Right ventricle myocardium superior (tissue), 1 donor: ENCODE measurements at regions not wholly inside any gene's neighbourhood (a gene's known extent, or its start where the extent isn't known, plus 50 kb on each side); places are given as distances from the start of the nearest gene placed in this dataset.

Experiments
- ATAC-seq: fragments of 200-7000 bp; cut with Tn5 transposase; one replicate; pipeline ENCODE4 v1.9.1; 2020; ENCODE audit warnings: mild to moderate bottlenecking; ENCODE audit not compliant: poor library complexity
- DNase-seq: peaks from one replicate; pipeline ENCODE4 v3.0.0-alpha.2; 2020
- intact Hi-C: fragments of 100-400 bp; cut with DNase I; formaldehyde crosslinking; loops from one replicate; pipeline ENCODE4 v1.11.2; 2022
- donor health status: DM: no; HTN: yes; CAD: no; lungs with severe emphysema.

GRCh38 chr3:30069056-30069455 is 537.3 kb upstream of the TGFBR2 start:
- DNase-seq (no peak), ATAC-seq (no peak)
- intact Hi-C loops: no loop called here

- DNase-seq (no peak), ATAC-seq (no peak)
- intact Hi-C loops: no loop called here
Observed at GRCh38 chr3:30073040-30073439, 533.4 kb upstream of the TGFBR2 start.

GRCh38 chr3:30073622-30074021 is 532.8 kb upstream of the TGFBR2 start:
- intact Hi-C loops: no loop called here
- no peak for ATAC-seq
- no peak for DNase-seq

- ATAC-seq (no peak), DNase-seq (no peak)
- intact Hi-C loops: no loop called here
Observed at GRCh38 chr3:30075514-30075913, 530.9 kb upstream of the TGFBR2 start.

GRCh38 chr3:30076899-30077298 is 529.5 kb upstream of the TGFBR2 start:
- ATAC-seq (no peak), DNase-seq (no peak)
- intact Hi-C loops: no loop called here

- intact Hi-C loops: no loop called here
- ATAC-seq (no peak), DNase-seq (no peak)
Observed at GRCh38 chr3:30077746-30078145, 528.7 kb upstream of the TGFBR2 start.

- no peak for ATAC-seq
Observed at GRCh38 chr3:30078736-30079135, 527.7 kb upstream of the TGFBR2 start.

GRCh38 chr3:30081904-30082303 is 524.5 kb upstream of the TGFBR2 start:
- intact Hi-C loops: no loop called here
- no peak for DNase-seq
- ATAC-seq: no peak

More at GRCh38 chr3:30078736-30079135, 527.7 kb upstream of the TGFBR2 start:
- DNase-seq: no peak
- intact Hi-C loops: no loop called here

- intact Hi-C loops: no loop called here
- ATAC-seq: no peak
- DNase-seq: no peak
Observed at GRCh38 chr3:30082652-30083051, 523.7 kb upstream of the TGFBR2 start.

GRCh38 chr3:30083315-30083714 is 523.1 kb upstream of the TGFBR2 start:
- ATAC-seq (no peak), DNase-seq (no peak)
- intact Hi-C loops: no loop called here

GRCh38 chr3:30084316-30084715 is 522.1 kb upstream of the TGFBR2 start:
- intact Hi-C loops: no loop called here
- ATAC-seq (no peak), DNase-seq (no peak)

- no peak for ATAC-seq
Observed at GRCh38 chr3:30084971-30085403, 521.4 kb upstream of the TGFBR2 start.

GRCh38 chr3:30085486-30085885 is 520.9 kb upstream of the TGFBR2 start:
- no peak for ATAC-seq
- intact Hi-C loops: no loop called here
- DNase-seq: no peak

More at GRCh38 chr3:30084971-30085403, 521.4 kb upstream of the TGFBR2 start:
- intact Hi-C loops: no loop called here
- no peak for DNase-seq

GRCh38 chr3:30091686-30092085 is 514.7 kb upstream of the TGFBR2 start:
- no peak for DNase-seq
- ATAC-seq: no peak
- intact Hi-C loops: no loop called here

GRCh38 chr3:30097022-30097650 is 509.3 kb upstream of the TGFBR2 start:
- intact Hi-C loops: no loop called here
- ATAC-seq: no peak
- DNase-seq: no peak

- ATAC-seq: no peak
- no peak for DNase-seq
- intact Hi-C loops: no loop called here
Observed at GRCh38 chr3:30098243-30098642, 508.2 kb upstream of the TGFBR2 start.

GRCh38 chr3:30098653-30099455 is 507.5 kb upstream of the TGFBR2 start:
- intact Hi-C loops: no loop called here
- no peak for ATAC-seq
- DNase-seq: no peak

- ATAC-seq (no peak), DNase-seq (no peak)
- intact Hi-C loops: no loop called here
Observed at GRCh38 chr3:30102356-30102755, 504.0 kb upstream of the TGFBR2 start.

- no peak for DNase-seq
- intact Hi-C loops: no loop called here
- no peak for ATAC-seq
Observed at GRCh38 chr3:30103186-30103585, 503.2 kb upstream of the TGFBR2 start.

- ATAC-seq (no peak), DNase-seq (no peak)
- intact Hi-C loops: no loop called here
Observed at GRCh38 chr3:30107531-30107930, 498.9 kb upstream of the TGFBR2 start.
